ENCODE measurements at regions not wholly inside any gene's neighbourhood (a gene's known extent, or its start where the extent isn't known, plus 50 kb on each side); places are given as distances from the start of the nearest gene placed in this dataset.
A peak's percentile ranks its signal among the peaks of the same experiment; 100 is the strongest.

DNA sequence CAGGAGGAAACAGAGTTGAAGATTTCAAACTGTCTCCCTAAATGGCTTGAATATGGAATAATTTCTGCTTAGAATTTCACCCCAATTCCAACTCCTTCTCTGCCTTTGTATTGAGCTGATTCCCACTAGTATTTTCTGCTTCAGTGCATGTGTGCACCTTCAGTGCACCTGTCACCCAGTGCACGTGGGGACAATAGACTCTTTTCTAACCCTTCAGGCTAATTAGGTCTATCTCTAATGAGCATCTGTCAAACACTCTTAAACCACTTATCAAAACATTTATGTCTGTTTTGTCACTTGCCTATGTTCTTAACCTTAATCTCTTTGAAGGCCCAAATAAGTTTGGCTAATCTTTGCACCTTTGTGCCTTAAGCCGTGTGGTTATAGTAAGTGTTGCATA lies 232.0 kb upstream of the NETO1 start:
- Histone ChIP-seq H4K20me1 (ENCODE audit: control insufficient read depth, insufficient read depth) (no peaks in the 10 kb centered on the region), H3K4me2 (ENCODE audit: control insufficient read depth, insufficient read depth) (no peak overlapping the region), H3K27me3 (replicated peaks in 1 of 2; ENCODE audit: control insufficient read depth in 2 of 2, insufficient read depth in 2 of 2, low read length in 1 of 2) (no peaks in the 10 kb centered on the region), H3K36me3 (ENCODE audit: control insufficient read depth in 2 of 2, insufficient read depth in 2 of 2, low read length in 1 of 2) (no peaks in the 10 kb centered on the region), H3K9ac (ENCODE audit: control insufficient read depth, insufficient read depth, low read length) (no peak overlapping the region), H3K4me3 (no peak overlapping the region), H3K9me3 (replicated peaks; ENCODE audit: control insufficient read depth, insufficient read depth, low read length) (no peaks in the 10 kb centered on the region), H2AFZ (ENCODE audit: control insufficient read depth, low read depth, low read length) (no peak overlapping the region), H3K79me2 (ENCODE audit: control insufficient read depth, insufficient read depth, low read length) (no peaks in the 10 kb centered on the region), H3K4me1 (ENCODE audit: control insufficient read depth, insufficient read depth, low read length) (no peaks in the 10 kb centered on the region), H3K27ac (ENCODE audit: control insufficient read depth, insufficient read depth) (no peak overlapping the region)
- ATAC-seq (no peak), FAIRE-seq (no peak), DNase-seq (ENCODE audit: low read depth, low spot score) (no peak)
- BruUV-seq (replicated peaks): no TSS peak
- RAD21 ChIA-PET (ENCODE audit: unreplicated experiment): no interaction called here
- POLR2A ChIA-PET: no interaction called here
- intact Hi-C loops (cut with micrococcal nuclease; ENCODE audit: unreplicated experiment): no loop called here
- SMC1A ChIA-PET (ENCODE audit: uncharacterized antibody, unreplicated experiment): interaction anchor here (1.7 to 1.9 kb wide), 2 partner anchors 11 to 36 kb away, joined by 4 to 5 read pairs; no protein-coding TSS in a partner anchor
- TF ChIP-seq MEF2A (IDR thresholded peaks at IDR 0.05; ENCODE audit: insufficient read depth, low read depth, low read length): no peak
- peak in 1 of 2 experiments; percentile 24; a peak in 1 of 4 replicates for TF ChIP-seq BHLHE40 (IDR thresholded peaks at IDR 0.05; ENCODE audit: borderline replicate concordance in 1 of 2, low read depth in 2 of 2, low read length in 1 of 2)
- TF ChIP-seq BCL11A (IDR thresholded peaks at IDR 0.05; ENCODE audit: low read depth, low read length): no peak
- TF ChIP-seq, protein P1, sequence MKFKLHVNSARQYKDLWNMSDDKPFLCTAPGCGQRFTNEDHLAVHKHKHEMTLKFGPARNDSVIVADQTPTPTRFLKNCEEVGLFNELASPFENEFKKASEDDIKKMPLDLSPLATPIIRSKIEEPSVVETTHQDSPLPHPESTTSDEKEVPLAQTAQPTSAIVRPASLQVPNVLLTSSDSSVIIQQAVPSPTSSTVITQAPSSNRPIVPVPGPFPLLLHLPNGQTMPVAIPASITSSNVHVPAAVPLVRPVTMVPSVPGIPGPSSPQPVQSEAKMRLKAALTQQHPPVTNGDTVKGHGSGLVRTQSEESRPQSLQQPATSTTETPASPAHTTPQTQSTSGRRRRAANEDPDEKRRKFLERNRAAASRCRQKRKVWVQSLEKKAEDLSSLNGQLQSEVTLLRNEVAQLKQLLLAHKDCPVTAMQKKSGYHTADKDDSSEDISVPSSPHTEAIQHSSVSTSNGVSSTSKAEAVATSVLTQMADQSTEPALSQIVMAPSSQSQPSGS (IDR thresholded peaks at IDR 0.05; ENCODE audit: low read length): no peak
- no peak for TF ChIP-seq ESRRA (IDR thresholded peaks at IDR 0.05; ENCODE audit: low read length)
- no peak for TF ChIP-seq SREBF1 (IDR thresholded peaks at IDR 0.05; ENCODE audit: low read length)
- TF ChIP-seq, protein P2, sequence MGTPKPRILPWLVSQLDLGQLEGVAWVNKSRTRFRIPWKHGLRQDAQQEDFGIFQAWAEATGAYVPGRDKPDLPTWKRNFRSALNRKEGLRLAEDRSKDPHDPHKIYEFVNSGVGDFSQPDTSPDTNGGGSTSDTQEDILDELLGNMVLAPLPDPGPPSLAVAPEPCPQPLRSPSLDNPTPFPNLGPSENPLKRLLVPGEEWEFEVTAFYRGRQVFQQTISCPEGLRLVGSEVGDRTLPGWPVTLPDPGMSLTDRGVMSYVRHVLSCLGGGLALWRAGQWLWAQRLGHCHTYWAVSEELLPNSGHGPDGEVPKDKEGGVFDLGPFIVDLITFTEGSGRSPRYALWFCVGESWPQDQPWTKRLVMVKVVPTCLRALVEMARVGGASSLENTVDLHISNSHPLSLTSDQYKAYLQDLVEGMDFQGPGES (IDR thresholded peaks at IDR 0.05): no peak
- peak; percentile 51 for TF ChIP-seq MTA2 (IDR thresholded peaks at IDR 0.05; ENCODE audit: low read depth)
- WGBS (ENCODE audit: insufficient coverage, insufficient replicate concordance, low lambda C conversion rate, missing lambda C conversion rate): 57% methylated on average over 2 of the region's 2 CpGs
- in situ Hi-C loops (cut with MboI): no loop called here
- CTCF ChIA-PET: interaction anchor here (1.6 kb wide), 1 partner anchor 36 kb away, joined by 4 read pairs; no protein-coding TSS in a partner anchor
